B cell (primary cell): ENCODE measurements at regions not wholly inside any gene's neighbourhood (a gene's known extent, or its start where the extent isn't known, plus 50 kb on each side); places are given as distances from the start of the nearest gene placed in this dataset.

Source experiments
- CTCF ChIP-seq: fragments of 200-600 bp; IDR thresholded peaks from one replicate; pipeline ENCODE4 v1.8.0; 2022; ENCODE audit warnings: antibody characterized with exemption, mild to moderate bottlenecking
- EZH2 ChIP-seq: IDR thresholded peaks from 2 replicates; pipeline ENCODE4 v1.6.1; 2012; ENCODE audit warnings: borderline replicate concordance, low read depth, mild to moderate bottlenecking, moderate library complexity, low read length; ENCODE audit not compliant: insufficient read depth, poor library complexity, severe bottlenecking

- TF ChIP-seq CTCF = no peak
- no peak for TF ChIP-seq EZH2
These were observed 95.0 kb downstream of the C5orf15 start for GRCh38 chr5:133873449-133873848.
